Left ventricle myocardium inferior (tissue), 1 donor: ENCODE measurements at regions not wholly inside any gene's neighbourhood (a gene's known extent, or its start where the extent isn't known, plus 50 kb on each side); places are given as distances from the start of the nearest gene placed in this dataset.
"Not testable (repeated sequence)": the region's sequence is repeated elsewhere in the genome, so short reads cannot be mapped to it uniquely, and the experiment has no call there.

Experiments used
- DNase-seq: peaks from one replicate; pipeline ENCODE4 v3.0.0-alpha.2; 2020
- H3K27ac ChIP-seq: fragments of 200-600 bp; replicated peaks from 2 replicates; pipeline ENCODE4 v1.8.0; 2021
- H3K27me3 ChIP-seq: fragments of 200-600 bp; 2 replicates; pipeline ENCODE4 v1.8.0; 2021; ENCODE audit warnings: low read depth
- H3K36me3 ChIP-seq: fragments of 200-600 bp; 2 replicates; pipeline ENCODE4 v1.8.0; 2021
- H3K4me1 ChIP-seq: fragments of 200-600 bp; 2 replicates; pipeline ENCODE4 v1.8.0; 2021
- H3K4me3 ChIP-seq: fragments of 200-600 bp; 2 replicates; pipeline ENCODE4 v1.8.0; 2021; ENCODE audit warnings: mild to moderate bottlenecking, moderate library complexity
- H3K9me3 ChIP-seq: fragments of 200-600 bp; replicated peaks from 2 replicates; pipeline ENCODE4 v1.8.0; 2021
- CTCF ChIP-seq: fragments of 200-600 bp; IDR thresholded peaks from 2 replicates; pipeline ENCODE4 v1.8.0; 2021; ENCODE audit warnings: antibody characterized with exemption, mild to moderate bottlenecking, borderline replicate concordance
- intact Hi-C: fragments of 100-400 bp; cut with micrococcal nuclease; formaldehyde crosslinking; loops from one replicate; pipeline ENCODE4 v1.11.0; 2022
- donor health status: DM: no; HTN: yes; CAD: no; lungs with severe emphysema.

- DNase-seq = no peak
- Histone ChIP-seq H3K4me3 (no peak overlapping the region), H3K4me1 (no peaks in the 10 kb centered on the region), H3K9me3 (no peaks in the 10 kb centered on the region), H3K27me3 (peaks cover 32% of the 10 kb centered on the region), H3K36me3 (no peaks in the 10 kb centered on the region), H3K27ac (no peak overlapping the region)
- intact Hi-C loops = no loop called here
- no peak for TF ChIP-seq CTCF
Measured at GRCh38 chr18:76275727-76276313, 219.2 kb downstream of the ZNF516 start.

- Histone ChIP-seq H3K4me1 (no peaks in the 10 kb centered on the region), H3K4me3 (no peak overlapping the region), H3K9me3 (no peaks in the 10 kb centered on the region), H3K27ac (no peak overlapping the region), H3K27me3 (peaks cover 32% of the 10 kb centered on the region), H3K36me3 (no peaks in the 10 kb centered on the region)
- intact Hi-C loops = no loop called here
- DNase-seq = no peak
- TF ChIP-seq CTCF = peak; percentile 47
Measured at GRCh38 chr18:76274468-76275289, 220.4 kb downstream of the ZNF516 start.

- no peak for DNase-seq
- H3K9me3 ChIP-seq = no peaks in the 10 kb centered on the region
- peaks cover 32% of the 10 kb centered on the region for H3K27me3 ChIP-seq
- H3K27ac ChIP-seq = no peak overlapping the region
- no peaks in the 10 kb centered on the region for H3K4me1 ChIP-seq
- intact Hi-C loops = no loop called here
- H3K36me3 ChIP-seq = no peaks in the 10 kb centered on the region
- no peak for TF ChIP-seq CTCF
- no peak overlapping the region for H3K4me3 ChIP-seq
Measured at GRCh38 chr18:76273956-76274355, 221.1 kb downstream of the ZNF516 start.

- no peaks in the 10 kb centered on the region for H3K4me1 ChIP-seq
- intact Hi-C loops = no loop called here
- peaks cover 36% of the 10 kb centered on the region for H3K27me3 ChIP-seq
- no peak for DNase-seq
- H3K9me3 ChIP-seq = no peaks in the 10 kb centered on the region
- no peak for TF ChIP-seq CTCF
- H3K36me3 ChIP-seq = no peaks in the 10 kb centered on the region
- H3K27ac ChIP-seq = no peak overlapping the region
- H3K4me3 ChIP-seq = no peak overlapping the region
Measured at GRCh38 chr18:76273036-76273545, 222.0 kb downstream of the ZNF516 start.

- H3K27ac ChIP-seq, H3K4me1 ChIP-seq, DNase-seq, H3K4me3 ChIP-seq, H3K36me3 ChIP-seq, H3K9me3 ChIP-seq, intact Hi-C loops: not testable (repeated sequence)
- H3K27me3 ChIP-seq = peaks cover 17% of the 10 kb centered on the region
Measured at GRCh38 chr18:76267423-76267822, 227.6 kb downstream of the ZNF516 start.
